ENCODE measurements at regions not wholly inside any gene's neighbourhood (a gene's known extent, or its start where the extent isn't known, plus 50 kb on each side); places are given as distances from the start of the nearest gene placed in this dataset.
"Not testable (repeated sequence)": the region's sequence is repeated elsewhere in the genome, so short reads cannot be mapped to it uniquely, and the experiment has no call there.

- Histone ChIP-seq H3K27me3 (ENCODE audit: control insufficient read depth, insufficient read depth, low read length) (peaks cover 4% of the 10 kb centered on the region), H3K9ac (no peak overlapping the region), H3K4me3 (ENCODE audit: low read depth, low read length) (no peak overlapping the region), H3K4me1 (peaks cover 4% of the 10 kb centered on the region), H3K9me3 (ENCODE audit: control insufficient read depth, low read length) (no peaks in the 10 kb centered on the region), H3K27ac (no peak overlapping the region), H3K79me2 (no peaks in the 10 kb centered on the region), H3K4me2 (ENCODE audit: low read length) (no peak overlapping the region), H3K36me3 (ENCODE audit: control insufficient read depth, insufficient read depth, low read length) (no peaks in the 10 kb centered on the region), H2AFZ (no peak overlapping the region)
- no peak for TF ChIP-seq CTCF (IDR thresholded peaks at IDR 0.05)
Measured at GRCh38 chr12:62194031-62194430, 66.2 kb upstream of the USP15 start.

- Histone ChIP-seq H2AFZ (no peak overlapping the region), H3K9ac (no peak overlapping the region), H3K27me3 (ENCODE audit: control insufficient read depth, insufficient read depth, low read length) (peaks cover 4% of the 10 kb centered on the region), H3K79me2 (no peaks in the 10 kb centered on the region), H3K9me3 (ENCODE audit: control insufficient read depth, low read length) (no peaks in the 10 kb centered on the region), H3K4me1 (peaks cover 4% of the 10 kb centered on the region), H3K4me3 (ENCODE audit: low read depth, low read length) (no peak overlapping the region), H3K4me2 (ENCODE audit: low read length) (no peak overlapping the region), H3K27ac (no peak overlapping the region), H3K36me3 (ENCODE audit: control insufficient read depth, insufficient read depth, low read length) (no peaks in the 10 kb centered on the region)
- no peak for TF ChIP-seq CTCF (IDR thresholded peaks at IDR 0.05)
Measured at GRCh38 chr12:62194616-62195015, 65.6 kb upstream of the USP15 start.

GRCh38 chr12:62196146-62196545 is 64.1 kb upstream of the USP15 start:
- Histone ChIP-seq H3K36me3 (ENCODE audit: control insufficient read depth, insufficient read depth, low read length) (no peaks in the 10 kb centered on the region), H3K9ac (no peak overlapping the region)
- TF ChIP-seq CTCF (IDR thresholded peaks at IDR 0.05) = no peak

GRCh38 chr12:62202861-62203260 is 57.3 kb upstream of the USP15 start:
- not testable (repeated sequence) for H3K4me1 ChIP-seq; H3K79me2 ChIP-seq; H2AFZ ChIP-seq; H3K27me3 ChIP-seq (ENCODE audit: control insufficient read depth, insufficient read depth, low read length); H3K4me2 ChIP-seq (ENCODE audit: low read length); H3K9ac ChIP-seq; H3K9me3 ChIP-seq (ENCODE audit: control insufficient read depth, low read length); H3K36me3 ChIP-seq (ENCODE audit: control insufficient read depth, insufficient read depth, low read length); H3K4me3 ChIP-seq (ENCODE audit: low read depth, low read length); H3K27ac ChIP-seq

More at GRCh38 chr12:62196146-62196545, 64.1 kb upstream of the USP15 start:
- Histone ChIP-seq H3K27ac (no peak overlapping the region), H3K4me3 (ENCODE audit: low read depth, low read length) (no peak overlapping the region), H3K9me3 (ENCODE audit: control insufficient read depth, low read length) (no peaks in the 10 kb centered on the region), H3K27me3 (ENCODE audit: control insufficient read depth, insufficient read depth, low read length) (no peaks in the 10 kb centered on the region), H3K4me2 (ENCODE audit: low read length) (no peak overlapping the region), H3K79me2 (no peaks in the 10 kb centered on the region), H2AFZ (no peak overlapping the region), H3K4me1 (peaks cover 4% of the 10 kb centered on the region)

GRCh38 chr12:62205346-62205745 is 54.9 kb upstream of the USP15 start:
- no peak for TF ChIP-seq CTCF (IDR thresholded peaks at IDR 0.05)

More at GRCh38 chr12:62205346-62205745, 54.9 kb upstream of the USP15 start:
- no peak overlapping the region for H3K4me2 ChIP-seq (ENCODE audit: low read length)
- H2AFZ ChIP-seq = no peak overlapping the region
- no peaks in the 10 kb centered on the region for H3K36me3 ChIP-seq (ENCODE audit: control insufficient read depth, insufficient read depth, low read length)
- no peak overlapping the region for H3K27ac ChIP-seq
- no peaks in the 10 kb centered on the region for H3K4me1 ChIP-seq
- no peak overlapping the region for H3K9ac ChIP-seq
- H3K4me3 ChIP-seq (ENCODE audit: low read depth, low read length) = no peak overlapping the region
- H3K9me3 ChIP-seq (ENCODE audit: control insufficient read depth, low read length) = no peaks in the 10 kb centered on the region
- H3K27me3 ChIP-seq (ENCODE audit: control insufficient read depth, insufficient read depth, low read length) = no peaks in the 10 kb centered on the region
- H3K79me2 ChIP-seq = no peaks in the 10 kb centered on the region
